Parathyroid adenoma (tissue), 2 donors: ENCODE measurements at regions not wholly inside any gene's neighbourhood (a gene's known extent, or its start where the extent isn't known, plus 50 kb on each side); places are given as distances from the start of the nearest gene placed in this dataset.

Experiments
- H2AFZ ChIP-seq: fragments of 300-600 bp; sonication (generic); one replicate; pipeline ENCODE4 v1.7.0; 2017; ENCODE audit warnings: antibody characterized with exemption, mild to moderate bottlenecking
- H3K27ac ChIP-seq: fragments of 300-600 bp; sonication (generic); one replicate; pipeline ENCODE4 v1.7.0; 2017
- H3K27me3 ChIP-seq: fragments of 300-600 bp; sonication (generic); one replicate; pipeline ENCODE4 v1.7.0; 2017; ENCODE audit warnings: low read length; ENCODE audit not compliant: control insufficient read depth, insufficient read depth
- H3K36me3 ChIP-seq: fragments of 300-600 bp; sonication (generic); one replicate; pipeline ENCODE4 v1.7.0; 2017; ENCODE audit warnings: low read length; ENCODE audit not compliant: control insufficient read depth, insufficient read depth
- H3K4me1 ChIP-seq: fragments of 300-600 bp; sonication (generic); one replicate; pipeline ENCODE4 v1.7.0; 2017; ENCODE audit warnings: control low read depth
- H3K4me2 ChIP-seq: fragments of 300-600 bp; sonication (generic); one replicate; pipeline ENCODE4 v1.7.0; 2017; ENCODE audit warnings: low read length
- H3K4me3 ChIP-seq: fragments of 300-600 bp; sonication (generic); one replicate; pipeline ENCODE4 v1.7.0; 2017; ENCODE audit warnings: low read depth, low read length
- H3K79me2 ChIP-seq: fragments of 300-600 bp; sonication (generic); one replicate; pipeline ENCODE4 v1.7.0; 2017; ENCODE audit warnings: control low read depth
- H3K9ac ChIP-seq: fragments of 300-600 bp; sonication (generic); one replicate; pipeline ENCODE4 v1.7.0; 2017; ENCODE audit warnings: mild to moderate bottlenecking
- H3K9me3 ChIP-seq: fragments of 300-600 bp; sonication (generic); one replicate; pipeline ENCODE4 v1.7.0; 2017; ENCODE audit warnings: low read length; ENCODE audit not compliant: control insufficient read depth
- TF ChIP-seq, protein P1 (sequence below): fragments of 300-600 bp; sonication (generic); IDR thresholded peaks from one replicate; pipeline ENCODE4 v1.7.0; 2017; ENCODE audit warnings: antibody characterized with exemption, mild to moderate bottlenecking
- donor health status: primary hyperparathyroidism.

DNA sequence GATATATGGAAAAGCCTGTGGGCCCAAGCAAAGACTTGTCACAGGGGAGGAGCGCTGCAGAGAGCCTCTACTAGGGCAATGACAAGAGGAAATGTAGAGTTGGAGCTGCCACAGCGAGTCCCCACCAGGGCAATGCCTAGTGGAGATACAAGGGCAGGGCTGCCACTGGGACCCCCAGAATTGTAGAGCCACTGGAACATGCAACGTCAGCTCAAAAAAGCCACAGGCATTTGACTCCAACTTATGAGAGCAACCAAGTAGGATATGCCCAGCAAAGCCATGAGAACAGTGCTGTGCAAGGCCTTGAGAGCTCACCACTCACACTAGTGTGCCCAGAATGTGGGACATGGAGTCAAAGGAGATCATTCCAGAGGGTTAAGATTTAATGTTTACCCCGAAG, 63.7 kb upstream of the CAMK1G start:
- Histone ChIP-seq H3K4me2 (no peak overlapping the region), H3K36me3 (no peaks in the 10 kb centered on the region), H3K27me3 (no peaks in the 10 kb centered on the region), H3K4me1 (no peaks in the 10 kb centered on the region), H3K9ac (no peak overlapping the region), H3K4me3 (no peak overlapping the region), H3K27ac (no peak overlapping the region), H3K9me3 (no peaks in the 10 kb centered on the region), H2AFZ (no peak overlapping the region), H3K79me2 (no peaks in the 10 kb centered on the region)
- TF ChIP-seq, protein P1, sequence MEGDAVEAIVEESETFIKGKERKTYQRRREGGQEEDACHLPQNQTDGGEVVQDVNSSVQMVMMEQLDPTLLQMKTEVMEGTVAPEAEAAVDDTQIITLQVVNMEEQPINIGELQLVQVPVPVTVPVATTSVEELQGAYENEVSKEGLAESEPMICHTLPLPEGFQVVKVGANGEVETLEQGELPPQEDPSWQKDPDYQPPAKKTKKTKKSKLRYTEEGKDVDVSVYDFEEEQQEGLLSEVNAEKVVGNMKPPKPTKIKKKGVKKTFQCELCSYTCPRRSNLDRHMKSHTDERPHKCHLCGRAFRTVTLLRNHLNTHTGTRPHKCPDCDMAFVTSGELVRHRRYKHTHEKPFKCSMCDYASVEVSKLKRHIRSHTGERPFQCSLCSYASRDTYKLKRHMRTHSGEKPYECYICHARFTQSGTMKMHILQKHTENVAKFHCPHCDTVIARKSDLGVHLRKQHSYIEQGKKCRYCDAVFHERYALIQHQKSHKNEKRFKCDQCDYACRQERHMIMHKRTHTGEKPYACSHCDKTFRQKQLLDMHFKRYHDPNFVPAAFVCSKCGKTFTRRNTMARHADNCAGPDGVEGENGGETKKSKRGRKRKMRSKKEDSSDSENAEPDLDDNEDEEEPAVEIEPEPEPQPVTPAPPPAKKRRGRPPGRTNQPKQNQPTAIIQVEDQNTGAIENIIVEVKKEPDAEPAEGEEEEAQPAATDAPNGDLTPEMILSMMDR: no peak

- no peak overlapping the region for H2AFZ ChIP-seq
- no peak overlapping the region for H3K4me3 ChIP-seq
- H3K9ac ChIP-seq: no peak overlapping the region
- H3K36me3 ChIP-seq: no peaks in the 10 kb centered on the region
- no peak overlapping the region for H3K4me2 ChIP-seq
- no peaks in the 10 kb centered on the region for H3K4me1 ChIP-seq
- no peak overlapping the region for H3K27ac ChIP-seq
- TF ChIP-seq, protein P1: no peak
- H3K27me3 ChIP-seq: no peaks in the 10 kb centered on the region
- H3K9me3 ChIP-seq: no peaks in the 10 kb centered on the region
- H3K79me2 ChIP-seq: no peaks in the 10 kb centered on the region
Observed at GRCh38 chr1:209522826-209523225, 60.7 kb upstream of the CAMK1G start.

DNA sequence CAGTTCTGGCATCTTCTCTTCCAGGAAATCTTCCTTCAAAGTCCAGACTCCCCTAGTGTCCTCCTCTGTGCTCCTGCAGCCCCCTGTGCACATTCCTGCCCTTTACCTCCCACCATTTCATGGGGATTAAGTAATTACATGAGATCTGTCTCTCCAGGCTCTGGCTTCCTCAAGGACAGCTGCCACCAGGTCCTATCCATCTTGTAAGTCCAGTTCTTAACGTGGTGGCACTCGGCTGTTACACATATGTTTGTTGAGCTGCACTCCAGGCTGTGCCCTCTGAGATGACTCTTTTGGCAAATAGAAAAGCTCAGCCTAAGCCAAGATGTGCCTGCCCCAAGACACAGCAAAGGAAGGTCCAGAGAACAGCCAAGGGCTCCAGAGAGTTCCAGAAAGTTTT, 57.4 kb upstream of the CAMK1G start:
- H3K4me1 ChIP-seq: no peaks in the 10 kb centered on the region

DNA sequence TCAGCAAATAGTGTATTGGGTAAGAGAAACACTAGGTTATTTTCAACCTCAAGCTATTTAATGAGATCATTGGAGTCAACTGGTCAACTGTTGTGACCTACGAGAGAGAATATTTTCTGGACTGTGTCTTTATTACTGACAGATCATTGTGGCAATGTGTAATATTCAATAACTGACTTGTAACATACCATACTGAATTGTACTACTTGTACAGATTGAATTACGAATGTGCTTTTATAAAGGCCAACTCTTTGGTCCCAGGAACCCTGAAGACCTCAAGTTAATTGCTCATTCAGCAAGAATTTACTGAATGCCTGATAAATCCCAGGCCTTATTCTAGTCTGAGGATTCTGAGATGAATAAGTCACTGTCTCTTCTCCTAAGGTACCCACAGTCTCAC, 56.1 kb upstream of the CAMK1G start:
- Histone ChIP-seq H3K4me2 (no peak overlapping the region), H3K4me3 (no peak overlapping the region), H3K4me1 (no peaks in the 10 kb centered on the region), H3K36me3 (no peaks in the 10 kb centered on the region), H3K79me2 (no peaks in the 10 kb centered on the region), H2AFZ (no peak overlapping the region), H3K27ac (no peak overlapping the region), H3K9me3 (no peaks in the 10 kb centered on the region), H3K9ac (no peak overlapping the region), H3K27me3 (no peaks in the 10 kb centered on the region)
- TF ChIP-seq, protein P1: no peak

More for the DNA sequence above, 57.4 kb upstream of the CAMK1G start:
- no peaks in the 10 kb centered on the region for H3K36me3 ChIP-seq
- H3K9me3 ChIP-seq: no peaks in the 10 kb centered on the region
- no peaks in the 10 kb centered on the region for H3K27me3 ChIP-seq
- no peak overlapping the region for H3K27ac ChIP-seq
- no peak overlapping the region for H3K9ac ChIP-seq
- no peak overlapping the region for H2AFZ ChIP-seq
- no peaks in the 10 kb centered on the region for H3K79me2 ChIP-seq
- TF ChIP-seq, protein P1: no peak
- no peak overlapping the region for H3K4me2 ChIP-seq
- no peak overlapping the region for H3K4me3 ChIP-seq

DNA sequence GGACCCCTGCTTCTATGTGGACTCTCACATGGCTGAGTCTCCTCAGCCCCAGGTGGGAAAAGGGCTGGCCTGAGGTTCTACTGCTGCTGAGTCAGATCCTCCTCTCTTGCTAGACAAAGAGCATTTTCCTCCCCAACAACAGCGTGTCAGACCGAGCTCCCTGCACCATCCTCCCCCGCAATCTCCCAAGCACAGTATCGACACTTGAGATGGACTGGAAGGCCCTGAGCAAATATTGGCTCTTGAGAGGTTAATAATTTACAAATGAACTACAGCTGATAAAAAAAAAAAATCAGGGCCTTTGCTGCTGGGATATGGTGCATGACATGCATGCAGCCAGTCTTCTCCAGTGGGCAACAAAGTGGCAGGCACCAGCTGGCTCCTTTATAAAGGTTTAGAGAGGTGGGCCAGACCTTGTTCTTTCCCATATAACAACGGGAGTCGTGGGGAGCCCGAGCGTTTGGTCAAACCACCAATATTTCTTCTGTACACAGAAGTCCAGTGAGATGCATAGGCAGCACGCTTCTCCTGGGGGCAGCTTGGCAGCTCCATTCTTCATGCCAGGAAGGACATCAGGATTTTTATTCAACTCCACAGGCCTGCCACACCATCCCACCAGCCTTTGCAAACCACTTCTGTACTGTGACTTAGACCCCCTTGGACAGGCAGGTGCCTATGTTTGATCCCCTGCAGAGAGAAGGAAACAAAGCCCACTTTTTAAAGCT, 55.4 kb upstream of the CAMK1G start:
- no peaks in the 10 kb centered on the region for H3K4me1 ChIP-seq
- no peak overlapping the region for H3K4me3 ChIP-seq
- TF ChIP-seq, protein P1: no peak
- no peak overlapping the region for H2AFZ ChIP-seq
- no peaks in the 10 kb centered on the region for H3K79me2 ChIP-seq
- no peaks in the 10 kb centered on the region for H3K27me3 ChIP-seq
- no peaks in the 10 kb centered on the region for H3K36me3 ChIP-seq
- no peak overlapping the region for H3K27ac ChIP-seq
- no peak overlapping the region for H3K9ac ChIP-seq
- no peak overlapping the region for H3K4me2 ChIP-seq
- no peaks in the 10 kb centered on the region for H3K9me3 ChIP-seq
